ENCODE measurements at regions not wholly inside any gene's neighbourhood (a gene's known extent, or its start where the extent isn't known, plus 50 kb on each side); places are given as distances from the start of the nearest gene placed in this dataset.

DNA sequence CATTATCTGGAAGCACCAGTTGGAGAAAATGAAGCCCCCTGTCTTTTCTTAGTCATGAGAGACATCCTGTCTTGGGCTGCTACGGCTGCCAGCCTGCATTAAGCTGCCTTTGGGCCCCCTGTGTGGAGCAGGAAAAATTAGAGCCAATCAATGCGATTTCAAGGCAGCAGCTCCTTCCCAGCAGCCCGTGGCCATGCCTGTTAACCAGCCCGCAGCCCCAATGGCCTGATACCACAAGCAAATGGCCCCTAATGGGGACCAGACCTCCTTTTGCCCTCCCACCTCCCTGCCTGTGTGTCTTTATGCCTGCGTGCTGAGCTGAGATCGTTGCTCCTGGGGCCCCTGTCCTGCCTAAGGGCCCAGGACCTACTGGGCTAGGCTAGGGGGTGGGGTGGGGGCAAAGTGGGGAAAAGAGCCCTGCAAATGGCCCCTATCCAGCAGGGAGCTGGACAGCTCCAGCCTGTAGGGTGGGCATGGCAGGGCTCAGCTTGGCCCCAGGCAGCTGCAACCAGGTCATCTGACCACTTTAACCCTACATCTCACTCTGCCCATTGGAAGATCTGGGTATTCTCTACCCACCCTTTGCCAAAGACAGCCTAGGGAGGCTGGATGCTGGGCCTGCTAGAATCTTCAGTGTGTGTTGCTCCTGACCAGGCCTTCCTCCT lies 53.8 kb upstream of the MRPS22 start:
- TF ChIP-seq, protein P1, sequence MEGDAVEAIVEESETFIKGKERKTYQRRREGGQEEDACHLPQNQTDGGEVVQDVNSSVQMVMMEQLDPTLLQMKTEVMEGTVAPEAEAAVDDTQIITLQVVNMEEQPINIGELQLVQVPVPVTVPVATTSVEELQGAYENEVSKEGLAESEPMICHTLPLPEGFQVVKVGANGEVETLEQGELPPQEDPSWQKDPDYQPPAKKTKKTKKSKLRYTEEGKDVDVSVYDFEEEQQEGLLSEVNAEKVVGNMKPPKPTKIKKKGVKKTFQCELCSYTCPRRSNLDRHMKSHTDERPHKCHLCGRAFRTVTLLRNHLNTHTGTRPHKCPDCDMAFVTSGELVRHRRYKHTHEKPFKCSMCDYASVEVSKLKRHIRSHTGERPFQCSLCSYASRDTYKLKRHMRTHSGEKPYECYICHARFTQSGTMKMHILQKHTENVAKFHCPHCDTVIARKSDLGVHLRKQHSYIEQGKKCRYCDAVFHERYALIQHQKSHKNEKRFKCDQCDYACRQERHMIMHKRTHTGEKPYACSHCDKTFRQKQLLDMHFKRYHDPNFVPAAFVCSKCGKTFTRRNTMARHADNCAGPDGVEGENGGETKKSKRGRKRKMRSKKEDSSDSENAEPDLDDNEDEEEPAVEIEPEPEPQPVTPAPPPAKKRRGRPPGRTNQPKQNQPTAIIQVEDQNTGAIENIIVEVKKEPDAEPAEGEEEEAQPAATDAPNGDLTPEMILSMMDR (IDR thresholded peaks at IDR 0.05) = no peak
- no peak for TF ChIP-seq POLR2A (IDR thresholded peaks at IDR 0.05)
